MM.1S (cell line): ENCODE measurements at regions not wholly inside any gene's neighbourhood (a gene's known extent, or its start where the extent isn't known, plus 50 kb on each side); places are given as distances from the start of the nearest gene placed in this dataset.

ENCODE experiments used
- CTCF ChIP-seq: fragments of 300-600 bp; sonication (generic); IDR thresholded peaks from 2 replicates; pipeline ENCODE4 v1.5.1; 2016; ENCODE audit warnings: antibody characterized with exemption, low read length, mixed read lengths
- EZH2 ChIP-seq: fragments of 300-600 bp; sonication (generic); optimal IDR thresholded peaks from 2 replicates; pipeline ENCODE3; 2017; ENCODE audit warnings: low read depth, mild to moderate bottlenecking, antibody characterized with exemption, low read length, mixed read lengths

GRCh38 chr14:39668449-39668848, 236.2 kb upstream of the FBXO33 start:
- TF ChIP-seq CTCF (no peak), EZH2 (no peak)
